Hepatocyte (in vitro differentiated cells): ENCODE measurements at regions not wholly inside any gene's neighbourhood (a gene's known extent, or its start where the extent isn't known, plus 50 kb on each side); places are given as distances from the start of the nearest gene placed in this dataset.

ENCODE experiments used
- EZH2 ChIP-seq: fragments of 200-600 bp; sonication (generic); IDR thresholded peaks from 2 replicates; pipeline ENCODE4 v1.6.1; 2016; ENCODE audit warnings: antibody characterized with exemption, mild to moderate bottlenecking, borderline replicate concordance
- EZH2phosphoT487 ChIP-seq: fragments of 200-600 bp; sonication (generic); IDR thresholded peaks from one replicate; pipeline ENCODE4 v1.6.1; 2018; ENCODE audit warnings: antibody characterized with exemption, mild to moderate bottlenecking, low read depth, moderate library complexity; ENCODE audit not compliant: unreplicated experiment, severe bottlenecking
- TF ChIP-seq, protein P1 (sequence below): fragments of 200-600 bp; sonication (generic); IDR thresholded peaks from 2 replicates; pipeline ENCODE4 v1.5.1; 2016; ENCODE audit warnings: antibody characterized with exemption, mild to moderate bottlenecking; ENCODE audit not compliant: poor library complexity

DNA sequence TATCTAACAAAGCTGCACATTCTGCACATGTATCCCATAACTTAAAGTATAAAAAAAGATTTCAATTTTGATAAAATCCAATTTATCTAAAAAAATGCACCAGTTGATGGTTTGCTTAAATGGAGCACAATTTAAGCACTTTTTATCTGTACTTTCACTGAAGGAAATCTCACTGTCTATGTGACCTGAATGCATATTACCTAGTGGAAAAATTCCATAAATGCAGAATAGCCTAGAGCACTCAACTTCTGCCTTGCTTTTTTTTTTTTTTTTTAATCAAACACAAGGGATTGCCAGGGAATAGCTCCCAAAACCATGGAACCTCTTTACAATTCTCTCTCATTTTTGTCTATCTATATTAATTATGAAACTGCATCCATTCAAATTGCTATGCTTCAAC is 80.4 kb downstream of the RFPL4B start:
- TF ChIP-seq, protein P1, sequence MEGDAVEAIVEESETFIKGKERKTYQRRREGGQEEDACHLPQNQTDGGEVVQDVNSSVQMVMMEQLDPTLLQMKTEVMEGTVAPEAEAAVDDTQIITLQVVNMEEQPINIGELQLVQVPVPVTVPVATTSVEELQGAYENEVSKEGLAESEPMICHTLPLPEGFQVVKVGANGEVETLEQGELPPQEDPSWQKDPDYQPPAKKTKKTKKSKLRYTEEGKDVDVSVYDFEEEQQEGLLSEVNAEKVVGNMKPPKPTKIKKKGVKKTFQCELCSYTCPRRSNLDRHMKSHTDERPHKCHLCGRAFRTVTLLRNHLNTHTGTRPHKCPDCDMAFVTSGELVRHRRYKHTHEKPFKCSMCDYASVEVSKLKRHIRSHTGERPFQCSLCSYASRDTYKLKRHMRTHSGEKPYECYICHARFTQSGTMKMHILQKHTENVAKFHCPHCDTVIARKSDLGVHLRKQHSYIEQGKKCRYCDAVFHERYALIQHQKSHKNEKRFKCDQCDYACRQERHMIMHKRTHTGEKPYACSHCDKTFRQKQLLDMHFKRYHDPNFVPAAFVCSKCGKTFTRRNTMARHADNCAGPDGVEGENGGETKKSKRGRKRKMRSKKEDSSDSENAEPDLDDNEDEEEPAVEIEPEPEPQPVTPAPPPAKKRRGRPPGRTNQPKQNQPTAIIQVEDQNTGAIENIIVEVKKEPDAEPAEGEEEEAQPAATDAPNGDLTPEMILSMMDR = no peak
- TF ChIP-seq EZH2 (no peak), EZH2phosphoT487 (no peak)
